Fibroblast of upper back skin (primary cell): ENCODE measurements at regions not wholly inside any gene's neighbourhood (a gene's known extent, or its start where the extent isn't known, plus 50 kb on each side); places are given as distances from the start of the nearest gene placed in this dataset.

Experiments used
- DNase-seq: peaks from one replicate; pipeline ENCODE4 v3.0.0-alpha.2; 2013

DNA sequence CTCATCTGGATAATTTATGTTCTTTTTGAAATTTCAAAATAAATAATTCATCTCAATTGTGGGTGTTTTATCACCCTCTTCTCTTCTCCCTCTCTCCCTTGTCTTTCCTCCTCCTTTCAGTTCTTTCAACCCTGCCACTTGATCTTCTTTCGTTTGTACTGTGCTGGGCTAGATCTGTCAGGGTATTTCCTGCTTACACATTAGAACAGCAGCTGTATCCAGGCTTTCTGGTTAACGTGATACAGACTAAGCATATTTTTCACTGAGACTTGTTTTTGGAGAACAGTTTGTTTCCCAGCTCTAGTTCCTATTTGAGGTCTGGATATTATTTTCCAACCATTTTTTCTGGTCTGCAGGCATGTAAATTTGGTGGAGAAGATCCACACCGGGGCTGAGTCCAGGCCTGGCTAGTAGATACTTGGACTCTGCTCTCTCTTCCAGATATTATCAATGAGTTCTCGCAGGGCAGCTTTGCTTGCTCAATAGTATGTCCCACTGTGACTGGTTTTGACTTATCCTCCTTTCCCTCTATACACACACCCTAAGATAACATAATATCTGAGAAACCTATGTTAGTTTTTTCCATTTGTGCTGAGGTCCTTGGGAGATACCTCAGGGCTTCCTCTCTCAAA lies 1310.7 kb upstream of the TENM3 start:
- peak; percentile 22 for DNase-seq

DNA sequence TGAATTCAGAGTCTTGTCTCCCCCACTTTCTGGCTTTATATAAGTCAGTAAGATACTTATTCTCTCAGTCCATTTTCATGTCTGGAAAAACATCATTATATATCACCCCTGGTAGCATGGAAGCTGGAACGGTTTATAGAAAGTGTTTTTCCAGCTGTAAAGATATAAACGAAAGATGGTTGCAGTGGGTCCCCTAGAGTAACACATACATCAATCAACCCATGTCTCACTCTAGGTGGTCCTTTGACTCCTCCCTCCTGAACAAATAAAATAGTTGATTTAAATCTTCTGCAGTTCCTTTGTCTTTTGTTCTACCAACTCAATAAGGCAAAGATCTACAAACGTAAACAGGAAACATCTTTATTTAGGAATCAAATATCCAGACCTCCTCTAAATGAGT lies 1306.1 kb upstream of the TENM3 start:
- DNase-seq: no peak

DNA sequence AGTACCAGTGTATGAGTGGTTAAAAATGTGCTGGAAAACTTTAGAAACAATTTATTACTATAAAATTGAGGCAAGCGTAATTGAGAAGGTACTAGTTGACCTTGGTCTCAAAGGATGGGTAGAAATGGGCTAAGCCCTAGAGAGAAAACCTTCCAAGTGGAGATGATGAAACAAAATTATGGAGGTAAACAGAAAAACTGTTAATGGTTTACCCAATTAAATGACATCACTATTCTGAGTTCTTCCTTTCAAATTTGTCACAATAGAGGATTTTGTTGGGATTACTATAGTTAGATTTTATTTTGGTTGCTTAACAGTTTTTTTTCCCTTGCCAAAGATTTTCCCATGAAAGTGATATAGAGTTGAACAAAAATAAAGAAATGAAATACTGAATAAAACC lies 1302.5 kb upstream of the TENM3 start:
- DNase-seq: no peak

DNA sequence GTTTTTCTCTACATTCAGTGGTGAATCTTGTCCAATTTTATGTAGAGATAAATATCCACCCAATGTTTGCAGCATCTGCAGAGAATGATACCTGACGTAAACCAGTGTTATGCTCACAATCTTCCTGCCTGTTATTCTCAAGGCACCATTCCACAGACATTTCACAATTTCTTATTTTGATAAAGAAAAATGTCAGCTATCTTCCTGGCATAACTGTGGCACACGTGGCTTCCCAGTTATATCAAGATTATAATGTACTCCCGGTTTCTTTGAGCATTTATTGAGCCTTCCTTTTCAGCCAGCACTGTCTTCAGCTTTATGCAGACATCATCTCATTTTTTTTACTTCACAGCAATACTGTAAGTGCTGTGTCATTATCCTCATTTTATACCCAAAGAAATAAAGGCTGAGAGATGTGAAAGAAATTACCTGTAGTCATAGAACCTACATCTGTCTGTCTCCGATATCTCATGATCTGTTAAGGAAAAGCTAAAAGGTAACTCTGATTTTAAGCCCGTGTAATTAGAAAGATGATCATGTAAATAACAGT lies 1300.8 kb upstream of the TENM3 start:
- no peak for DNase-seq

GRCh38 chr4:180946188-180946587 lies 1297.0 kb upstream of the TENM3 start:
- no peak for DNase-seq

- DNase-seq: peak; percentile 63
Observed at GRCh38 chr4:180947425-180947824, 1295.8 kb upstream of the TENM3 start.

GRCh38 chr4:180949424-180950213 lies 1293.6 kb upstream of the TENM3 start:
- DNase-seq: no peak

DNA sequence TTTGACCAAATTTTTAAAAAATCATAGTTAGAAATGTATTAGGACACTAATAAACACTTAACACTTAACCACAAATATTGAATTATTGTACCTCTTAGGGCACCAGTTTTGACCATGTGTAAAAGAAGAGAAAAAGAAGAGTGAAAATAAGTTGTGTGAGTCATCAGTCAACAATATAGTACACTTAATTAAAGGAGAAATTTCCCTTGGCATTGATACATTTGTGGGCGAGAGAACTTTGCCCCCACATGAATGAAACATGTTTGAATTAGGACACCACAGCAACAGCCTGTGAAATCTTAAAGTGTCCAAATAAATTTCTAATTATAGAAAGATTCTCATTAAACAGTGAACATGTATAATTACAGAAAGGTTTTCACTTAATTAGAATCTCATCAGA lies 1292.8 kb upstream of the TENM3 start:
- DNase-seq: no peak

DNA sequence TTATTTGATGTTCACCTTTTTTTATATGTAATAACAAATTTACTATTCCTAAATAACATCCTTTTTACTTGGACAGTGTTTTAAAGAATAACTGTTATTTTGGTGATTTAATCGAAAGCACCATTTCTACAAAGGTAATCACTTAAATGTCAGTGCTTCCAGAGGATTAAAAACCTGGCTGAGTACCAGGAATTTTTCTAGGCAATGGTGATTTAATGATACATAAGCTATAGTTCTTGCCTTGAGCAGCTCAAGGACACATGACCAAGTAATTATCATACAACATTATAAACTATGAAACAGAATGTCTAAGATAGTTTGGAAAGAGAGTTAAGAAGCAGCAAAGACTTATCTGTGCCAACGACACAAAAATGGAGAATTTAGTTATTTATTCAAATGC lies 1291.9 kb upstream of the TENM3 start:
- DNase-seq: no peak

DNA sequence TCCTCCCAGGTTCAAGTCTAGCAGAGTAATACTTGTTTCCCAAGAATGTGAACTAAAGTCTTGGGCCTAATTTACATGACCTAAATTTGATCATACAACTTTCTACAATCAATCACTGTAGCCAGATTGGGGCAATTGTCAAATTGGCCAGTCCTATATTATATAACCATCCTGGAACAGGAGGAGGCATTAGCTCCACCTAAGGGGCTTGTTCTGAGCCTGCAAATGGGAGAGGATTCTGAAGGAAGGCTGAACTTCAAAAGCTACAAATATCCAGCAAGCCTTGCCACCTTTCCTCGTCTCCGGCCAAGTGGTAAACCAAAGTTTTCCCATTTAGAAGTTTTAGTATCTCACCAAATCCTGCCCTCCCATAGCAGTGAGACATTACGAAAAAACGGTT lies 1289.6 kb upstream of the TENM3 start:
- peak; percentile 9 for DNase-seq

GRCh38 chr4:180960743-180961401 lies 1282.3 kb upstream of the TENM3 start:
- peak; percentile 10 for DNase-seq

DNA sequence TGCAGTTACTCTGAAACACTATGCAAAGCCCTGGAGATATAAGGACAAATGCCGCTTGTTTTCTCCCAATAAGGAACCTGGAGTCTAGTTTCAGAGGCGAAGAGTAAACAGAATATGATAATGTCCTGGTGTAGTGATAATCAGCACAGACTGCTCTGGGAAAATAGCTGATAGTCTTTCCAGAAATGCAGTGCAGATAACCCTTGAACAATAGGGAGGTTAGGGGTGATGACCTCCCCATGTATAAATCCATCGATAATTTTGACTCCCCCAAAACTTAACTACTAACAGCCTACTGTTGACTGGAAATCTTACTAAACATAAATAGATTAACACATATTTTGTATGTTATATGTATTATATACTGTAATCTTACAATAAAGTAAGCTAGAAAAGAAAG lies 1280.9 kb upstream of the TENM3 start:
- DNase-seq: no peak

GRCh38 chr4:180966312-180966711 lies 1276.9 kb upstream of the TENM3 start:
- DNase-seq: no peak

DNA sequence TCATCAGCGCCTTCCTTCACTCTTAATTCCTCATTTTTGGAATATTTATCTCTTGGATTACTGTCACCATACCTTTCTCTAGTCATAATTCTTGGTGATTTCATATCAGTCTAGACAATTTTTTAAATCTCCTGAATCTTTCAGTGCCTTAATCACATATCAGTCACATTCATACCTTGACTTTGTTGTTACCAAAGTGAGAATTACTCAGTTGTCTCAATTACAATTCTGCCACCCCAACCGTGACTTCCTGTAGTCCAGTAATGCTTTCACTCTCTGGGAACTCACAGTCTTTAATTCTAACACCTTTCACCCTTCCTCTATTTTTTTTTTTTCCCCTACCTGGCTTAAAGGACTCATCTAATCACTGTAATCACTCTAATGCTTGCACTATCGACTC lies 1275.3 kb upstream of the TENM3 start:
- no peak for DNase-seq

DNA sequence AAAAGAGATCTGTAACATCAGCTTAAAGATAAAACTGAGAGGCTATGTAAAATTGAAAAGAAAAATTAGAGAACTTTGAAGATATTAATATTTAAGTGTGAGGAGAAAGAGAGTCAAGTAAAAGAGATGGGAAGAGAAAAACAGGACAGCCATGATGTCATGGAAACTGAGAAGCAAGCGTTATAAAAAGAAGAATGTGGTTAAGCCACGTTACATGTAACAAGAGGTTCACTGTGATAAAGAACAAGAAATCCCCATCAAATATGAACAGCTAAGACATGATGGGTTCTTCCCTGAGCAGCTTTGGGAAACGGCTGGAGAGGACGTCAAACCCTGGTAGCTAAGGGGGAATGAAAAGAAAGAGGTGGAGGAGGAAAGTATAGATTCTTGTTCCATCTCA lies 1269.3 kb upstream of the TENM3 start:
- DNase-seq: no peak

- DNase-seq: no peak
Observed at GRCh38 chr4:180990931-180991330, 1252.3 kb upstream of the TENM3 start.

DNA sequence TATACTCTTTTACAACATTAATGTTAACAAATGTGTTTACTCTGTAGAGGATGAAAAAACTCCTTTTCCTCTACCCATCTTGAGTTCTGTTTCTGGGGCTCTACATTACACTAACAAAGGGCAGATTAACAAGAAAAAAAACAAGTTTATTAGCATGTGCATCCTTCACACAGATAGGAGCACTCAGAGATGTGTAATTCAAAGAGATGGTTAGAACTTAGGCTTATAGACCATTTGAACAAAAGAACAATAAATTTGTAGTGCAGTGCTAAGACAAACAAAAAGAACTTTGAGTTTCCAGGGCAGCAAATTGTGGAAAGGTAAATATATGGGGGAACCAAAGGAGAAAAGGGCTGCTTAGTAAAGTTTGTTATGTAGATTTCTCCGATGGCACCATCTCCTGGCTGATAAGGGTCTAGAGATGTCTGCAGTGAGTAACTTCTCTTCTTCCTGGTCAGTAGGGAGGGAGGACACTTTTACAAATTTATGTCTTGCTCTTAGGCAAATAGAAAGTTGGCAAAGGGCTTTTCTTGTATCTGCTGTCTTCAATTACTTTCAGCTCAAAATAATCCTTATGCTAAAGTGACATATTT lies 1249.9 kb upstream of the TENM3 start:
- no peak for DNase-seq

- no peak for DNase-seq
Observed at GRCh38 chr4:180994722-180995121, 1248.5 kb upstream of the TENM3 start.

- DNase-seq: no peak
Observed at GRCh38 chr4:180999217-180999616, 1244.0 kb upstream of the TENM3 start.

DNA sequence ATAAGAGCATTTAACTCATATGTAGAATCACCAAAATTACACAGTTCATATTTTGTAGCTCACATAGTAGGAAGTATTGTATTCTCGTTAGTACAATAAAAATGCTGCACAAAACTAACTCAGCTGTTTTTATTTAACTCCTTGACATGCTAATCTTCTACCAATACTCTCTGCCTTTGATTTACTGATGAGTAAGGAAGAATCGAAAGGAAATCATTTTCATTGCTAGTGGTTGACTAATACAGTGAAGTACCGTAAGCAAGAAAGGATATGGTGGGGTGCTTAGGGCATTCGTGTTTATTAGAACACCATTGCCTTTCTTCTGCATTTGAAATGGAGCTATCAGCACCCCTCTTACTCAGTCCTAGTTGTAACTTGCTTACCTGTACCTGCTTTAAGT lies 1239.1 kb upstream of the TENM3 start:
- peak; percentile 44 for DNase-seq

DNA sequence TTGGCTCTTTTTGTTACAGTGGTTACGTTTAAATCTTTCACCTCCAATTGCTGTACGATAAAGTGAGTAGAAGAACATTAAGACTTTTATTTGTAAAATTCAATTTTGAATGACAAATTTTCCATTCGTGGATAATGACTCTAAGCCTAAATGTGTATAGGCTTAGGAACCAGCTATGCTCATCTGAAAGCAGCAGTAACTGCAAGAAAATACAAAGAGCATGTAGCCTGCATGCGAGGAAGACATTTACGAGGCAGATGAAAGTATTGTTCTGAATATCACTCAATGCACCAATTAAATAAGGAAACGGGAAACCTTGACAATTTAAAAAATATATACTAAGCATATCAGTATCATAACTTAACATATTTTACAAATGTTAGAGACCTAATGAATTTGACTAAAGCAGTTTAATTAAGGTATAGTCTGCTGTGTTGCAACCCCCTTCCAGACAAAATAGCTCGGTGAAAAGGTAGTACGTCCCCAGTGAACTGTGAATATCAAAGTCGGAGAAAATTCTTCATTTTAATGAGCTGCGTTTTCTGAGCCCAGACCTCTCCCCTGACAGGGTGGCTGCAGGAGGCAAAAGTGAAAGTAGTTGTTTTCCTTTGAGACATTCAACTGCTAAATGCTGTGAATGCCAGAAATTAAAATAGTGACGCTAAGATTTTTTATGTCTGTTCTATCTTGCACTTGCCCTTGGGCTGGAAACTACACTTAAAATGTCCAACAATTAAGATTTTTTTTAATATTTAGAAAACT lies 1236.5 kb upstream of the TENM3 start:
- DNase-seq: no peak

- DNase-seq: peak; percentile 8
Observed at GRCh38 chr4:181007751-181008150, 1235.5 kb upstream of the TENM3 start.

GRCh38 chr4:181008164-181008563 lies 1235.0 kb upstream of the TENM3 start:
- peak; percentile 58 for DNase-seq
